SIG-M5 treated with dmso at 0.1 percent for 504 hours (cell line): ENCODE measurements at regions not wholly inside any gene's neighbourhood (a gene's known extent, or its start where the extent isn't known, plus 50 kb on each side); places are given as distances from the start of the nearest gene placed in this dataset.
"Not testable (repeated sequence)": the region's sequence is repeated elsewhere in the genome, so short reads cannot be mapped to it uniquely, and the experiment has no call there.

Source experiments
- DNase-seq: peaks from one replicate; lab custom pipeline; 2025; ENCODE audit not compliant: unreplicated experiment; lab: John Stamatoyannopoulos, UW

GRCh38 chr7:15836651-15837050 is 150.2 kb upstream of the MEOX2 start:
- no peak for DNase-seq

DNA sequence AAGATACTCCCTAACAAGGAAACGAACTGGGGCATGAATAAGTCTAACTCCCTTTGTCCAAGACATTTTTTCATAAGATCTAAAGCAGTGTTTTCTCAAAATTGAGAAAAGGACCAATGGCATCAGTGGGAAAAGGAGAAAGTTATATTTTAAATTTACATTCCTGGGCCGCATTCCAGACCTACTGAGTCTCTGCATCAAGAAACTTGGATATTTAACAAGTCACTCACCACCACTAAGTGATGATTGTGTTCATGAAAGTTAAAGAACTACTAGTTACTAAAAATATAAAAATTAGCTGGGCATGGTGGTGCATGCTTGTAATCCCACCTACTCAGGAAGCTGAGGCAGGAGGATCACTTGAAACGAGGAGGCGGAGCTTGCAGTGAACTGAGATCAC is 149.6 kb upstream of the MEOX2 start:
- no peak for DNase-seq

DNA sequence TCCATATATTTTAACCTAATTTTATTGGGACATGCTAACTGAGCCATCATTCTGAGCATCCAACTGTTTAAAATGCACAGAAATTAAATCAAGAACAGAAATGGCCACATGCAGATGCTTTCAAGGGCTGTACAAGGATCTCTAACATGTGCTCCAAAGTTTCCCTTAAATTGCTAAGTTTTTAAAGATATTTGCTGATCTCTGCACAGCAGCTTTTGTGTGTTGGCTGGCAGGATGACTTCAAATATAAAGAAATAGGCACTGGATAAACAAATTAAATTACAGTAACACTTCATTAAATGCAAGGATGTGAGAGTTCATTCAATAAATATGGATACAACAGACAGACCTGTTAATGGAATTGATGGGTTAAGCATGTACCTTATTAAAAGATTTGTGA is 148.0 kb upstream of the MEOX2 start:
- no peak for DNase-seq

DNA sequence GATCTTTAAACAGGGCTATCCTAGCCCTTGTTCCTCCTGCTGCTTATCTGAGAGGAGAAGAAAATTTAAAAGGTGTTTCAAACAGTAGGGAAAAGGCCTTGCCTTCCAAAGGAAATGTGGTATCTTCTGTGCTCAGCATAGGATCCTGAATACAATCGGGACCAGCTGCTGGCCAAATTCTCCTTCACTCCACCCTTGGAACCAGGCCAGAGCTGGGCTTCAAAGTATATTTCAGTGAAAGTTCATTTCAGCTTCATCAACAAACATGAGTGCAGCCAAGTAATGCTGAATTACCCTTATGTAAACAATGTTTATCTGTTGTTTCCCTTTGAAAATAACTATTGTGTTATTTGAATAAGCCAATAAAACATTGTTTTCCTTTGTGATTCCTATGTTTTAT is 146.5 kb upstream of the MEOX2 start:
- DNase-seq = no peak

- no peak for DNase-seq
Observed at GRCh38 chr7:15831606-15832005, 145.1 kb upstream of the MEOX2 start.

DNA sequence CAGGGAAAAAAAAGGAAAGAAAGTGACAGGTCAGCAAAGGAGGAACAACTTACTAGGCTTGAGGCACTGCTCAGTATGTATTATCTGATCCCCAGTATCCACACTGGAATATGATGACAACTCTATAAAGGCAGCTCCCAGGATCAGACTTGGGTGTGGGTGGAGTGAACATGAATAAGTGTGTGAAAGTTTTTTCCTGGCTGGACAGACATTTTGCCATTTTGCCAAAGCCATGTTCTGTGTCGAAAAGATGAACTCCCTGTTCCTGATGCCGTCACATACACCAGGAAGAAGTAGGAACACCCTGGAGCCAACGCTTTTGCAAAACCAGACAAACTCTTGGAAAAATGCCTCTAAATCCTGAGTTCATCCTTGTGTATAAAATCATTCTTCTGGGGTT is 143.2 kb upstream of the MEOX2 start:
- DNase-seq = no peak

DNA sequence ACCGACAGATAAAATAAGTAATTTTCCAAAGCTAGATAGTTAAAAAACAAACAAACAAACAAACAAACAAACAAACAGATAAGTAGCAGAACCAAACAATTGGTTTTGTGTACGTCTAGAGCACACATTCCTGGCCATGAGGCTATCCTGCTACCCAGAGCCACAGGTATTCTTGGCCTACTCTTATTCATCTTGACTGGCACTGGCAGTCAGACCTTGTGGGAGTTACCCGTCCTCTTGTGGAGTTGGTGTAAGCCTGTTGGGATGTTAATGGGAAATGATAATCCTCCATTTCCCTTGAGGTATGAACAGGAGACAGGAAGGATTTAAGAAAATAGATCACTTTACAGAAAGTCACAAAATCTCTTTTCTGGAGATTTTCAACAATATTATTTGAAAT is 142.4 kb upstream of the MEOX2 start:
- no peak for DNase-seq

DNA sequence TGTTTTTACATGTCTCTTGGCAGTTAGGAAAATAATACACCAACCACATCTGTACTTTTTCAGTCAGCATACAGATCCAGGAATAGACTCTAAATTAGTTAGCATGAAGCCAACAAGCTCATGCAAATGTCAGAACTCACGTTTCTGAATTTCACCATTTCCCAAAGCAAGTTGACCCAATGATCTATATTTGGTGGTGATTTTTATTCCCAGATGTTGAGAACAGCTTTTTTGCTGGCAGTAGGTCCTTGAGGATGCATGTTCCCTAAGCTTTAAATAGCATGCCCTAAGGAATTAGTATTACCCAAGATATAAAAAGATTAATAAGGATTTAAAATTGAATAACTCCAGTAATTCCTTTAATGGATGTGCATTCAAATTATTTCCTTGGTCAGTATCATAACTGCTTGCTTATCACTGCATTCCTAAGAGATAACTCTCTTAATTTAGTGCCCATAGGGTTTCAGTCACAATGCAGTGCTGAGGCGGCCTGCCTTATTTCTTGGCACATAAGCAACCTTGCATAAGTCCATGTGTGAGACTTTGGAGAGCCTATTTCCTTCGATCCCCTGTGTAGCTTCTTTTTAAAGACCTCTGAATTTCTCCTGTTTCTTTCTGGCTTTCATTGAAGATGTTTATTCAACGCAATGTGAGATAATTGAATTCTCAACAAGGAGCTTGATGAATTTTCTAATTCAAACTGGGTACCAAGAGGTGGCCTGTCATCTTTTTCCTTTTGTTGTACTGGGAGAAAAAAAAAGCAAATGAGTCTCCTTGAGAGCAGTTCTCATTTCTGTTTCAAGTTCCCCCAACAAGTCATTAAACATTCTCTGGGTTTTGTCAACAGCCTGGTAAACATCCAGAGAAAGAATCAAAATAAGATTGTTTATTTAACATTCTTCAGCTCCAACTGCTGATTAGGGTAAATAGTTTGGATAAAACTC is 135.3 kb upstream of the MEOX2 start:
- no peak for DNase-seq

- peak; percentile 70 for DNase-seq
Observed at GRCh38 chr7:15820319-15820718, 133.8 kb upstream of the MEOX2 start.

DNA sequence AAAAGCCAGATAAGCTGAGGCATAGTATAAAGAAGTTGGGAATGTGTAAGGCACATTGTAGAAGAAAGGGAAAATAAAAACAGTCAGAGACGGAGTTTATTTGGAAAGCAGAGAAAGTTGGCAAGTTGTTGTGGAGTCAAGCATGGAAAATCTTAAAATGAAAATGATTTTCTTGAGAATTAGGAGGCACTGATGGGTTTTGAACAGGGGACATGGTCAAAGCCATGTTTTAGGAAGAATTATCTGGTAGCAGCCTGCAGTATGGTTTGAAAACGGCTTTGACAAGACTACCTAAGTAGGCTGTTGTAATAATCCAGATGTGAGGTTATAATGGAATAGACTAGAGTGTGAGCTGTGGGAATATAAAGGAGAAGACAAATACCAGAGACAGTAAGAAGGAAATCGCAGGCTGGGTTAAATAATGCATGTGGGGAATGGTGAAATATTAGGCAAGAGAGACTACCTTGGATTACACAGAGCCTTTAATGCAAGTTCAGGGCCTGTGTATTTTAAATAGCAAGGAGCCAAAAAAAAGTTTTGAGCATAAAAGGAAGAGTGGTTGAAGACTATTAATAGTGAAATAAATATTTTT is 130.4 kb upstream of the MEOX2 start:
- no peak for DNase-seq

DNA sequence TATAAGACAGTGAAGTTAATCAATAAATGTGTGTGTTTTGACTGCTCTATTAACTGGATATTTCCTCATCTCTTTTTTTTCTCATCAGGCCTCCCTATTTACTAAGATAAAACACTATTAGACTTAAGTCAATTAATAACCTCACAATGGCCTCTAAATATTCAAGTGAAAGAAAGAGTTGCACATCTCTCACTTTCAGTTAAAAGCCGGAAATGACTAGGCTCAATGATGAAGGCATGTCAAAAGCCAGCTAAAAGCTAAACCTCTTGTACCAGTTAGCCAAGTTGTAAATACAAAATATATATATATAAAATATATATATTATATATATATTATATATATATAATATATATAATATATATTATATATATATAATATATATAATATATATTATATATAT is 127.0 kb upstream of the MEOX2 start:
- no peak for DNase-seq

GRCh38 chr7:15810383-15810782 is 123.9 kb upstream of the MEOX2 start:
- DNase-seq = not testable (repeated sequence)

DNA sequence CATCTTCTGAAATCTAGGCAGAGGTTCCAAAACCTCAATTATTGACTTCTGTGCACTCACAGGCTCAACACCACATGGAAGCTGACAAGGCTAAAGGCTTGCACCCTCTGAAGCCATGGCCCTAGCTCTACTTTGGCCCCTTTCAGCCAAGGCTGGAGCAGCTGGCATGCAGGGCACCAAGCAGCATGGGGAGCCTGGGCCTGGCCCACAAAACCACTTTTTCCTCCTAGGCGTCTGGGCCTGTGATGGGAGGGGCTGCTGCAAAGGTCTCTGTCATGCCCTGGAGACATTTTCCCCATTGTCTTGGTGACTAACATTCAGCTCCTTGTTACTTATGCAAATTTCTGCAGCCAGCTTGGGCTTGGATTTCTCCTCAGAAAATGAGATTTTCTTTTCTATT is 123.5 kb upstream of the MEOX2 start:
- DNase-seq = not testable (repeated sequence)

DNA sequence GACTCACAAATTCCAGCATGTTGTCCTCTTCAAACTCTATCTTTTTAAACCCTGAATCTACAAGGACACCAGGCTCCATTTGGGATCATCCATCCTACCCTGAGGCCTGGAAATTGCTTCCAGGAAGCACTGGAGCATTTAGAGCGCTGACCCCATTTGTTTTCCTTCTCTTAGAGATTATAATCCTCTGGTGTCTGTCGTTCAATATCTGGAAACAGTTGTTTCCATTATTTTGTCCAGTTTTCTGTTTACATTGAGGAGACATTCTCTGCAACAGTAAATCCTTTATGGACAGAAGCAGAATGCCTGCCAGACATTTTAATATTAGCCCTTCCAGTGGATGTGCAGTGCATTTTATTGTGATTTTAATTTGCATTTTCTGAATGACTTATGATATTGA is 119.4 kb upstream of the MEOX2 start:
- DNase-seq = no peak

DNA sequence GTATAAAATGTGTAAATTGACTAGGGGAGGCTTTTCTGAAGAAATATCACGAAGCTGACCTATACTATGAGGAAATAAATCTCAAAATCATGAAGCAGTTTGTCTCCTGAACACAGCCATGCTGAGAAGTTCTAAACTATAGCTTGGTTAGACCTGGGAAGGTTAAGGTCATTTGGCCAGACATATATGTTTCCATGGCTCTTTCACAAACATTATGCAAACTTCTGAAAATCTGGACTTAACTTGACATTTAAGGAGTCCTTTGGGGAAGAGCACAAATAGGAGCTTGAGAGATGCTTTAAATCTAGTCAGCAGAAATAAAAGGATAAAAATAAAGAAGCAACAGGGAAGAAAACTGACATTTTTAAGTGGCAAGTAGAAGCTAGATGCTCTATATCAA is 115.9 kb upstream of the MEOX2 start:
- DNase-seq = no peak

- DNase-seq = no peak
Observed at GRCh38 chr7:15801551-15801950, 115.1 kb upstream of the MEOX2 start.

DNA sequence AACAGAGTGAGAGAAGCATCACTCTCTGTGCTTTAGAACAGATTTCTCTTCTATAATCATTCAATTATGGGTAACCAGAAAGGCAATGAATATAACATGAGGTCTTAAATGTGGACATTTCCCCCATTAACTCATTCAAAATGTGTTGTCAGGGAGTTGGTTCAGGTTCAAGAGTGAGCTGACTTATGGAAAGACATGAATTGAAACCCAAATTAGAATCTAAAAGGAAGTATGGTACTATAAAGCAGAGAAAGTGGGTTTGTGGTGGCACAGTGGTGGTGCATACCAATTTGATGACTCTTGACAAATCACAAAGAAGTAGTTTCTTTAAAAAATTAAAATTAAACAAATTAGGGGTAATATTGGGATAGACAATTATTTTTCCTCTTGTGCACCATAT is 114.6 kb upstream of the MEOX2 start:
- no peak for DNase-seq

DNA sequence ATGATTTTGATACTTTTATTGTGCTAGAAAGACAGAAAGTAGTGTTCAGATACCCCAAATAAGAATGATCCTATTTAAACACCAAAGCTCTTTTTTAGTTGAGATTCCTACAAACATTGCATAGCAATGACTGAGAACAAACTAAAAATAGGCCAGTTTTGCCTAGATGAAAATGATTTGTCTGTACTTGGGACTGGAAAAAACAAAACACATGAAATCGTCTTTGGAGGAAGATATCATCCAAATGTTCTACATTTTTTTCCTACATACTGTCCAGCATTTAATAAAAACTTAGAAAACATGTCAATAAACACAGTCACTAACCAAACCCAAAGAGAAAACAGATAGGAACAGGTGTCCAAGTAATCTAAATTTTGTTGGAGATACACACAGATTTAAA is 111.6 kb upstream of the MEOX2 start:
- no peak for DNase-seq

DNA sequence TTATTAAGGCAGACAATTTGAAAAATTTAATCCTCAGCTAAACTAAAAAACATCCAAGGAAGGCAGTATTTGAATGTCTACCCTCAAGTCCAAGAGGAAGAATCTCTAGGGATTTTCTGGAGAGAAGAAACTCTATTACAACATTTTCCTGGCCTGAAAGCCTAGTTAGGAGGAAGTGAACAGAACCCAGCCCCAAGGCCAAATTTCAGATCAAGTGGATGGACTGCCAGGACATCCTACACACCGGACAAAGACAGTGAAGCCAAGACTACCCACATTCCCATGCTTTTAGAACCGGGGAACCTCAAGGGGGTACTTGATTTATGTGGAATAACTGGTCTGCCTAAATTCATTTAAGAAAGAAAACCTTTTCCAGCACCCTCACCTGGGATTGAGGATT is 108.9 kb upstream of the MEOX2 start:
- DNase-seq = no peak

DNA sequence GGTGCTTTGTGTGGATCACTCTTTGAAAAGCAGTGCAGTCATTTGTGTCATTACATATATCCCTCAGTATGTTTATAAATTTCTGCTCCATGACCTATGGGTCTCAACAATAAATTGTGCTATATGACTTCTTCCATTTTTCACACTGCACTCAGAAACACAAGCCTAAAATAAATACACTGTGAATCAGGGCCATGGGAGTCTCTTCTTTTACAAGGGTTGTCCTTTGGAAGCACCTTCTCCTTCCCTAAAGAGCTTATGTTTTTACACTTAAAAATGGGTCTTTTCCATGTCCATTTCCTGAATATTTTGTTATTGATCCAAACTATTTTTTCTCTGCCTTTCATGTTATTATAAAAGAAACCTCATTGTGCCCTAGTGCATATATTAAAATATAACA is 108.3 kb upstream of the MEOX2 start:
- DNase-seq = no peak

DNA sequence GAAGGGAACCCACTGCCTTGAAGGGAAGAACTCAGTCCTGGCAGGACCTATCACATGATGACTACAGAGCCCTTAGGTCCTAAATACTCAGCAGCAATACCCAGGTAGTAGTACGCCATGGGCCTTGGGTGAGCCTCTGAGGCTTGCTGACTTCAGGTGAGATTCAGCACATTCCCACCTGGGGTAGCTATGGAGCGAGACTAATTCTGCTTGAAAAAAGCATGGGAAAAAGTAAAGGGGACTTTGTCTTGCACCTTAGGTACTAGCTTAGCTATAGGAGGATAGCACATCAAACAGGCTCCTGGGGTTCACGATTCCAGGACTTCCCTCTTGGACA is 98.2 kb upstream of the MEOX2 start:
- DNase-seq = no peak

DNA sequence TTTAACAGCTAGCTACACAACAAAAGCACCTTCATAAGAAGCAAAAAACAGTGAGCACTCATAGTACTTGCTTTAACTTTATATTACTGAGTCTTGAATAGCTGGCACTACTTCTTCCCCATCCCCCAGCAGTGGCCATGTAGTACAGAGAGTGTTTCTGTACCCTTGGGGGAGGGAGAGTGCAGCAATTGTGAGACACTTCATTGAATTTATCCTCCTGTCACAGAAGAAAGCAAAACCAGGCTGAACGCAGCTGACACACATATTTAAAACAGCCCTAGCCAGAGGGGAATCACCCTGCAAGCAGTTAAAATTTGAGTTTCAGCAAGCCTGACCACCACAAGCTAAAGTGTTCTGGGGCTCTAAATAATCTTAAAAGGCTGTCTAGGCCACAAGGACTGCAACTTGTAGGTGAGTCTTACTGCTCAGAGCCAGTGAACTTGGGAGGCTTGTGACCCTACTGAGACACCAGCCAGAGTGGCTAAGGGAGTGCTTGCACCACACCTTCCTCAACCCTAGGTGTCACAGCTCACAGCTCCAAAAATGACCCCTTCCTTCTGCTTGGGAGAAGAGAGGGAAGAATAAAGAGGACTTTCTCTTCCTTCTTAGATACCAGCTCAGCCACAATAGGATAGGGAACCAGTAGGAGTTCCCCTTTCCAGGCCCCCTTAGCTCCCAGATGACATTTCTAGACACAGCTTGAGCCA is 97.7 kb upstream of the MEOX2 start:
- DNase-seq = no peak
